BE2C (cell line): ENCODE measurements at regions not wholly inside any gene's neighbourhood (a gene's known extent, or its start where the extent isn't known, plus 50 kb on each side); places are given as distances from the start of the nearest gene placed in this dataset.
"Not testable (repeated sequence)": the region's sequence is repeated elsewhere in the genome, so short reads cannot be mapped to it uniquely, and the experiment has no call there.

Source experiments
- DNase-seq: peaks from one replicate; pipeline ENCODE4 v3.0.0-alpha.2; 2020
- H3K27me3 ChIP-seq: fragments of 250-450 bp; sonication (Bioruptor Pico); 2 replicates; pipeline ENCODE4 v1.5.1; 2020; ENCODE audit warnings: mild to moderate bottlenecking
- H3K36me3 ChIP-seq: fragments of 250-450 bp; sonication (Bioruptor Pico); 2 replicates; pipeline ENCODE4 v1.5.1; 2020; ENCODE audit warnings: mild to moderate bottlenecking
- H3K4me1 ChIP-seq: fragments of 250-450 bp; sonication (Bioruptor Pico); 2 replicates; pipeline ENCODE4 v1.5.1; 2020
- H3K4me3 ChIP-seq: 2 replicates; pipeline ENCODE4 v1.5.1; 2011; ENCODE audit warnings: low read depth, low read length
- H3K9me3 ChIP-seq: fragments of 250-450 bp; sonication (Bioruptor Pico); 2 replicates; pipeline ENCODE4 v1.5.1; 2020
- TF ChIP-seq, protein P1 (sequence below): IDR thresholded peaks from 2 replicates; pipeline ENCODE4 v1.5.1; 2012; ENCODE audit warnings: mild to moderate bottlenecking, low read depth, low read length

DNA sequence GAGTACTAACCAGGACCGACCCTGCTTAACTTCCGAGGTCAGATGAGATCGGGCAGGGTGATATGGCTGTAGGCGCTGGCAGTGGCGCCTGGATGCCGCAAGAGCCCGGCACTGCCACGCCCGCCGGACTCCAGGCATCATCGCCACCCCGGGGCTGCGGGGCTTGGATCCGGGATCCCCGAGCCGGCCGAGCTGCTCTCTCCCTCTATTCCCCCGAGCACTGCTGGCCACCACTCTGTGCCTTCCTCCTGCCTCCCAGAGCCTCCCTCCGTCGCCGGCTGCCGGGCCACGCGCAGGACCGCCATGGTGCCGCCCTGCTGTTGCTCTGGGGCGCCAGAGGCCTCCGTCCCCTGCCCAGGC is 153.2 kb upstream of the ALG10B start:
- Histone ChIP-seq H3K4me1 (no peaks in the 10 kb centered on the region), H3K4me3 (no peak overlapping the region), H3K27me3 (peaks cover 30% of the 10 kb centered on the region), H3K9me3 (no peaks in the 10 kb centered on the region), H3K36me3 (no peaks in the 10 kb centered on the region)
- TF ChIP-seq, protein P1, sequence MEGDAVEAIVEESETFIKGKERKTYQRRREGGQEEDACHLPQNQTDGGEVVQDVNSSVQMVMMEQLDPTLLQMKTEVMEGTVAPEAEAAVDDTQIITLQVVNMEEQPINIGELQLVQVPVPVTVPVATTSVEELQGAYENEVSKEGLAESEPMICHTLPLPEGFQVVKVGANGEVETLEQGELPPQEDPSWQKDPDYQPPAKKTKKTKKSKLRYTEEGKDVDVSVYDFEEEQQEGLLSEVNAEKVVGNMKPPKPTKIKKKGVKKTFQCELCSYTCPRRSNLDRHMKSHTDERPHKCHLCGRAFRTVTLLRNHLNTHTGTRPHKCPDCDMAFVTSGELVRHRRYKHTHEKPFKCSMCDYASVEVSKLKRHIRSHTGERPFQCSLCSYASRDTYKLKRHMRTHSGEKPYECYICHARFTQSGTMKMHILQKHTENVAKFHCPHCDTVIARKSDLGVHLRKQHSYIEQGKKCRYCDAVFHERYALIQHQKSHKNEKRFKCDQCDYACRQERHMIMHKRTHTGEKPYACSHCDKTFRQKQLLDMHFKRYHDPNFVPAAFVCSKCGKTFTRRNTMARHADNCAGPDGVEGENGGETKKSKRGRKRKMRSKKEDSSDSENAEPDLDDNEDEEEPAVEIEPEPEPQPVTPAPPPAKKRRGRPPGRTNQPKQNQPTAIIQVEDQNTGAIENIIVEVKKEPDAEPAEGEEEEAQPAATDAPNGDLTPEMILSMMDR = no peak
- no peak for DNase-seq

DNA sequence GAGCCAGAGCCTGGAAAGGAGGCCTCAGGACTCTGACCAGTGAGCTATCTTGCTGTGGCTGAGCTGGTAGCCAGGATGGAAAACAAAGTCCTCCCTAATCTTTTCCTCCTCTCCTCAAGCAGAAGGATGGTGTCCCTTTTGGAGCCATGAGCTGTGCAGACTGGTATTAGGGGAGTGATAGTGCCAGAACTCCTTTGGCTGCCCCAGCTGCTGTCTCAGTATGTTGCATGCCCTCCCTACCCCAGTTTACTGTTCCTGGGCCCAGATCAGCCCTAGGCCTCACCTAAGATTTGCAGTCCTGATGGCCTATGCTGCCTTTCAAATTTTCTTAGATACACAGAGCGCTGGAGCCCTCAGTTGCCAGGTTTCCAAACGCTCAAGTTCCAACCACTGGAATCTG is 150.3 kb upstream of the ALG10B start:
- Histone ChIP-seq H3K27me3 (peaks cover 13% of the 10 kb centered on the region), H3K4me1 (no peaks in the 10 kb centered on the region), H3K9me3 (no peaks in the 10 kb centered on the region), H3K36me3 (no peaks in the 10 kb centered on the region), H3K4me3 (no peak overlapping the region)
- DNase-seq = no peak
- TF ChIP-seq, protein P1 = no peak

DNA sequence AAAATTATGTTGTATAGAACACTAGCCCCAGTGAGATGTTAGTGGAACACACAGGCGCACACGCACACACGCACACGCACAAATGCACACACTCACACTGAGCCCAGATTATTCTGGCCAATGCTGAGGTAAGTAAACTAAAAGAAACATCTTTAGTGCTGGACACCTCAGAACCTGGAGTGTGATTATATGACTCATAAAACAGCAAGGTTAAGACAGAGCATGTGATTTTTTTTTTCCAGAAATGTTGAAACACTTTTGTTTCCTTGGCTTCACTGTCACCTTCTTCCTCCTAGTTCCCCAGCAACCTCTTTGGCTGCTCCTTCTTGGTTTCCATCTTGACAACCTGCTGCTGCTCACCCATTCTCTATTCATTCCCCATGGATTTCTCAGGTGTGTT is 141.0 kb upstream of the ALG10B start:
- Histone ChIP-seq H3K36me3 (no peaks in the 10 kb centered on the region), H3K27me3 (no peaks in the 10 kb centered on the region), H3K4me3 (no peak overlapping the region), H3K4me1 (no peaks in the 10 kb centered on the region), H3K9me3 (no peaks in the 10 kb centered on the region)
- TF ChIP-seq, protein P1 = no peak
- no peak for DNase-seq

DNA sequence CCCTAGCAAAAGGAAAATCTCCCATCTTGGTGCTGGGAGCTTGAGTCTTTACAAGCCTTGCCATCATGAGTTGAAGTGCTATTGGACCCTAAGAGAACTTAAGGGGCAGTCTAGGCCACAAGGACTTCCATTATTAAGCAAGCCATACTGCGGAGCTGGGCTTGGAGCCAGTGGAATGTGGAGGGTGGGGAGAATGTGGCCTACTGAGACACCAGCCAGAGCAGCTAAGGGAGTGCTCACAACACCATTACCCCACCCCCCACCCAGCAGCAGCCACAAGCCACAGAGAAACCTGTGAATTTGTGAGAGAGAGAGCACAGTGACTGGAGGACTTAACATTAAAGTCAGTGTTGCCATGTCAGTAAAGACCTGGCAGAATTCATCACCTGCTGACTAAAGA is 133.0 kb upstream of the ALG10B start:
- not testable (repeated sequence) for H3K36me3 ChIP-seq, H3K9me3 ChIP-seq, H3K4me3 ChIP-seq, DNase-seq, H3K27me3 ChIP-seq, H3K4me1 ChIP-seq

DNA sequence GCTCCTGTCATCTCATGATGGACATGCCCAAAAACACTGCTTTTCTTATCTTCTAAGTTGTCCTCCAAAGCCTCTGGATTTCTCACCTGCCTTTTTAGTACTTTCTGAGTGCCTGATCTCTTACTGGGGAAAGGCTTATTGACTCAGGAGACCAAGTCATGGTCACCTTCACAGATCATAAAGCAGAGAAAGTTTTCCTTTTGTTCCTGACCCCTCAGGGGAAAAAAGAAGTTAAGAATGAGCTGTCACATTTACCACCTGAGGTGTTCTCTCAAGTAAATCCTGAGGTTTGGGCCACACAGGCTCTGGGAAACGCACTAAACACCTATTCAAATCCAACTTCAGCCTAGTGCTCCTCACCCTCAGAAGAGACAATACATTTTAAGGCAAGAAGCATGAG is 119.3 kb upstream of the ALG10B start:
- not testable (repeated sequence) for H3K4me1 ChIP-seq, H3K9me3 ChIP-seq, DNase-seq, H3K4me3 ChIP-seq, H3K36me3 ChIP-seq, H3K27me3 ChIP-seq

DNA sequence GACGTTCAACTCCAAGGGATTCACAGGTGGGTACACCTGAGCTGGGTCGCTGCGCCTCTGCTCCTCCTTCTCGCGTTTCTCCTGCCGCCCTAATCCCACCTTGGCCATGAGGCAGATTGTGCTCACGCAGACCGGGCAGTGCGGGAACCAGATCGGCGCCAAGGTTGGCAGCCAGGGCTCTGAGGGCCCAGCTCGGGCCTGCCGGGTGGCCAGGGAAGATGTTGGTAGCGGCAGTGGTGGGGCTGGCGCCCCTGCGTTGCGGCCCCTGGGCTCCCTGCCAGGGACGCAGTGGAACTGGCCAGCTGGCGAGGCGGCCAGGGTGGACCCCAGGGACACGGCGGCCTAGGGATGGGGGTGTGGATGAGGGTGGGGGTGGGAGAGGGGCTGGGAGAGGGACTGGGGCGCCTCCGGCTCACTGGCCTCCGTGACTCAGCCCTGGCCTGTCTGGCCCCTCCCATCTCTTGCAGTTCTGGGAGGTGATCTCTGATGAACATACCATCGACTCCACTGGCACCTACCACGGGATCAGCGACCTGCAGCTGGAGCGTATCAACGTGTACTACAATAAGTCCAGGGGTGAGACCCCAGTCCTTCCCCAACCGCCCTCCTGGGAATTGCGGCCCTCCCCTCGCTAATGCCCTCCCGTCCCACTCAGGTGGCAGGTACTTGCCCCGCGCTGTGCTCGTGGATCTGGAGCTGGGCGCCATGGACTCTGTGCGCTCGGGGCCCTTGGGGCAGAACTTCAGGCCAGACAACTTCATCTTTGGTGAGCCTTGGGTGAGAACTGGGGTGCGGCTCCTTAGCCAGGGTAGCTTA is 114.9 kb upstream of the ALG10B start:
- Histone ChIP-seq H3K9me3 (no peaks in the 10 kb centered on the region), H3K4me3 (no peak overlapping the region), H3K36me3 (no peaks in the 10 kb centered on the region), H3K4me1 (no peaks in the 10 kb centered on the region), H3K27me3 (no peaks in the 10 kb centered on the region)
- TF ChIP-seq, protein P1 = no peak
- DNase-seq = no peak

DNA sequence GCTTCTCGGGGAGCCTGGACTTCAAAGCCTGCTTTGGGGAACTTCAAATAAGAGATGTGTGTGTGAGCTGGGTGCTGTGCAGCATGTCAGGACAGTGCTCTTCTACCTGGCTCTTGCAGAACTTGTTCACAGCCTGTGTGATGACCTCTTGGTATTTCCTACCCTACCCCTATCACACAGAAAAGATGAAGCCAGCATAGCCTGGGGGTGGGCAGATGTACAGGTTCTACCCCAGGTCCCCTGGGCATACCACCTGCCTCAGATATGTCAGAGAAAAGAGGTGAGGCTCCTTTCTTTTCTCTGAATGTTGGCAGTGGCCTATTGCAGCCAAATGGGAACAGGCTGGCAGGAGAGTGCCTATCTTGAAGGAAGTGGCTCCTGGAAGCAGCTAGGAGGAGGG is 111.7 kb upstream of the ALG10B start:
- TF ChIP-seq, protein P1 = no peak
- H3K36me3 ChIP-seq = no peaks in the 10 kb centered on the region
- no peaks in the 10 kb centered on the region for H3K9me3 ChIP-seq
- H3K4me1 ChIP-seq = no peaks in the 10 kb centered on the region
- no peak for DNase-seq
- H3K4me3 ChIP-seq = no peak overlapping the region
- no peaks in the 10 kb centered on the region for H3K27me3 ChIP-seq
